Esophagus squamous epithelium (tissue), 5 donors: ENCODE measurements at regions not wholly inside any gene's neighbourhood (a gene's known extent, or its start where the extent isn't known, plus 50 kb on each side); places are given as distances from the start of the nearest gene placed in this dataset.

Experiments
- DNase-seq: peaks from one replicate; lab custom pipeline; 2025; lab: John Stamatoyannopoulos, UW
- H3K27ac ChIP-seq, 4 donors: fragments of 200-600 bp; sonication (generic); one replicate each; pipeline ENCODE4 v1.5.1; 2016 to 2019; ENCODE audit warnings: mild to moderate bottlenecking in 1 of 4
- H3K27me3 ChIP-seq, 4 donors: fragments of 200-600 bp; sonication (generic); 1 replicate in 3 of 4; 2 replicates in 1 of 4; pipeline versions ENCODE4 v1.5.1 to v1.6.0; 2017 to 2021; ENCODE audit warnings: antibody characterized with exemption in 1 of 4
- H3K36me3 ChIP-seq, 3 donors: fragments of 200-600 bp; sonication (generic); one replicate each; pipeline ENCODE4 v1.5.1; 2016 to 2019
- H3K4me1 ChIP-seq, 3 donors: fragments of 200-600 bp; sonication (generic); one replicate each; pipeline ENCODE4 v1.5.1; 2017 to 2019
- H3K4me3 ChIP-seq, 4 donors: fragments of 200-600 bp; sonication (generic); 1 replicate in 3 of 4; 2 replicates in 1 of 4; pipeline ENCODE4 v1.5.1; 2016 to 2019; ENCODE audit warnings: mild to moderate bottlenecking in 2 of 4, moderate library complexity in 1 of 4
- H3K9me3 ChIP-seq, 3 donors: fragments of 200-600 bp; sonication (generic); one replicate each; pipeline ENCODE4 v1.5.1; 2016 to 2019
- CTCF ChIP-seq, 6 experiments: fragments of 450-650 bp in 4 of 6; fragments of 200-600 bp in 2 of 6; sonication (generic) in 2 of 6; IDR thresholded peaks; one replicate each; pipeline ENCODE4 v1.5.1; 2016 to 2019; ENCODE audit warnings: antibody characterized with exemption in 6 of 6, mild to moderate bottlenecking in 4 of 6, moderate library complexity in 4 of 6
- POLR2A ChIP-seq, 4 donors: fragments of 450-650 bp; IDR thresholded peaks; one replicate each; pipeline ENCODE4 v1.6.1; 2017; ENCODE audit warnings: antibody characterized with exemption in 4 of 4, mild to moderate bottlenecking in 4 of 4, moderate library complexity in 3 of 4
- WGBS, 2 donors: methylation state at CpG; one replicate each; pipeline ENCODE4 v1.1.5; 2018; 5-methylcytosine and 5-hydroxymethylcytosine counted together
- intact Hi-C: fragments of 100-400 bp; cut with DNase I; formaldehyde crosslinking; loops from one replicate; pipeline ENCODE4 v1.15.0; 2022
- donor health status: DM: yes; HTN: yes; CAD: no.

- no peak for DNase-seq
- peaks cover 0 to 93% (median 0%) of the 10 kb centered on the region in 4 donors for H3K27me3 ChIP-seq
- WGBS, 2 donors = 71 to 80% methylated on average over 2 to 7 of the region's 7 CpGs
These were observed 167.1 kb downstream of the RTP5 start for GRCh38 chr2:242036653-242036950.

GRCh38 chr2:242038166-242038927 is 168.8 kb downstream of the RTP5 start:
- Histone ChIP-seq H3K9me3 (no peaks in the 10 kb centered on the region), H3K36me3 (no peaks in the 10 kb centered on the region), H3K27me3 (peaks cover 0 to 93% (median 0%) of the 10 kb centered on the region in 4 donors), H3K4me3 (no peak overlapping the region), H3K27ac (no peak overlapping the region), H3K4me1 (no peaks in the 10 kb centered on the region)
- TF ChIP-seq POLR2A (IDR thresholded peaks at IDR 0.05) (no peak), CTCF (IDR thresholded peaks at IDR 0.05) (no peak)
- intact Hi-C loops = no loop called here
- WGBS, 2 donors = 79 to 83% methylated on average over 14 to 18 of the region's 20 CpGs
- no peak for DNase-seq

More at GRCh38 chr2:242036653-242036950, 167.1 kb downstream of the RTP5 start:
- Histone ChIP-seq H3K9me3 (no peaks in the 10 kb centered on the region), H3K27ac (no peak overlapping the region), H3K4me1 (no peaks in the 10 kb centered on the region), H3K4me3 (no peak overlapping the region), H3K36me3 (no peaks in the 10 kb centered on the region)
- intact Hi-C loops = no loop called here
- no peak for TF ChIP-seq POLR2A (IDR thresholded peaks at IDR 0.05)
- TF ChIP-seq CTCF (IDR thresholded peaks at IDR 0.05) = no peak

DNA sequence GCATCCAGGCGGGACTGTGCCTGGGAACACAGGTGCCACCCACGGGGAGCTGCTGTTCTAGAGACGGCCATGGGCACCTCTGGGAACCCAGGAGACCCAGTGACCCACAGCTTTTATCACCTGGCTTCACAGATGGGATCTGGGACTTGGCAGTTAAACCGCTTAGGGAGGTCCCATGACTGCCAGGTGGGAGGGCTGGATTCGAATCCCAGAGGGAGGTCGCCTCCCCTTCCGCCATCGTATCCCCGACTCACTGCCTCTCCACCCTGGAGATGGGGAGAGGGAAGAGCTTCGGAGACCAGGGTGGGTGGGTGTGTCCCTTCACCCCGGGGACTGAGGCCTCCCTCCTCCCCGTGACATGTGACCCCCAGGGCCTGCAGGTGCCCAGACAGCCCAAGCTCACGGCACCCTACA is 169.4 kb downstream of the RTP5 start:
- intact Hi-C loops = no loop called here
- no peaks in the 10 kb centered on the region for H3K4me1 ChIP-seq
- no peak overlapping the region for H3K4me3 ChIP-seq
- H3K9me3 ChIP-seq = no peaks in the 10 kb centered on the region
- H3K36me3 ChIP-seq = no peaks in the 10 kb centered on the region
- 73 to 76% methylated on average over 4 to 13 of the region's 13 CpGs for WGBS, 2 donors
- H3K27ac ChIP-seq = no peak overlapping the region
- no peak for TF ChIP-seq CTCF (IDR thresholded peaks at IDR 0.05)
- no peak for TF ChIP-seq POLR2A (IDR thresholded peaks at IDR 0.05)
- DNase-seq = no peak
- H3K27me3 ChIP-seq = peaks cover 0 to 93% (median 0%) of the 10 kb centered on the region in 4 donors

DNA sequence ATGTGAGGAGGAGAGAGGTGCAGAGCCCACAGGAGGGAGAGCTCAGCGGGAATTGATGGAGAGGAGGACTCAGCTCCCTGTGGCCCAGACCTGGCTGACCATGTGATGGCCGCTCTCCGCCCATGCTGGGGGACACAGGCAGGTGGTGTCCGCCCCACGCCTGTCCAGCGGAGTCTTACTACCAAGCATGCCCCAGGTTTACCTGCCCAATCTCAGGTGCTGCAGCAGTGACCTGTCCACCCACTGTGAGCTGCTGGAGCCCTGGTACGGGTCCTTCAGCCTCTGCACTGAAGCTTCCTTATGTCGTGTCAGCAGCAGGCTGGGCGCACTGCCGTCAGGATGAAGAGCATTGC is 170.8 kb downstream of the RTP5 start:
- DNase-seq = no peak
- Histone ChIP-seq H3K9me3 (no peaks in the 10 kb centered on the region), H3K4me3 (no peak overlapping the region), H3K27ac (no peak overlapping the region), H3K4me1 (no peaks in the 10 kb centered on the region), H3K27me3 (peaks cover 0 to 95% (median 0%) of the 10 kb centered on the region in 4 donors), H3K36me3 (no peaks in the 10 kb centered on the region)
- WGBS, 2 donors = 80 to 83% methylated on average over 1 to 5 of the region's 10 CpGs
- TF ChIP-seq CTCF (IDR thresholded peaks at IDR 0.05) = no peak
- TF ChIP-seq POLR2A (IDR thresholded peaks at IDR 0.05) = no peak
- intact Hi-C loops = no loop called here

- H3K4me1 ChIP-seq = no peaks in the 10 kb centered on the region
- no peaks in the 10 kb centered on the region for H3K36me3 ChIP-seq
- no peak overlapping the region for H3K27ac ChIP-seq
- TF ChIP-seq POLR2A (IDR thresholded peaks at IDR 0.05) (no peak), CTCF (IDR thresholded peaks at IDR 0.05) (no peak)
- no peak overlapping the region for H3K4me3 ChIP-seq
- peaks cover 0 to 96% (median 0%) of the 10 kb centered on the region in 4 donors for H3K27me3 ChIP-seq
- intact Hi-C loops = no loop called here
- DNase-seq = no peak
- 75% methylated on average over 8 of the region's 15 CpGs; no CpG with 5 or more reads in 1 of the 2 donors for WGBS, 2 donors
- no peaks in the 10 kb centered on the region for H3K9me3 ChIP-seq
These were observed 171.2 kb downstream of the RTP5 start for GRCh38 chr2:242040681-242041080.
